ENCODE measurements at regions not wholly inside any gene's neighbourhood (a gene's known extent, or its start where the extent isn't known, plus 50 kb on each side); places are given as distances from the start of the nearest gene placed in this dataset.

- no peaks in the 10 kb centered on the region for H3K79me2 ChIP-seq (ENCODE audit: control insufficient read depth, insufficient read depth, low read length)
- H3K27ac ChIP-seq (ENCODE audit: extremely low read depth, low read depth, low read length) = no peak overlapping the region
- BruUV-seq (replicated peaks) = no TSS peak
- no peak overlapping the region for H2AFZ ChIP-seq (ENCODE audit: low read depth, low read length)
- ATAC-seq = no peak
- intact Hi-C loops (cut with micrococcal nuclease) (no loop called here), in situ Hi-C loops (cut with MboI) (no loop called here)
- no peaks in the 10 kb centered on the region for H3K36me3 ChIP-seq (ENCODE audit: control insufficient read depth, insufficient read depth, low read length)
- no peak overlapping the region for H3K4me3 ChIP-seq
- no peaks in the 10 kb centered on the region for H4K20me1 ChIP-seq (replicated peaks; ENCODE audit: control insufficient read depth, insufficient read depth, low read length)
- H3K9me3 ChIP-seq (replicated peaks; ENCODE audit: control insufficient read depth, insufficient read depth, low read depth, low read length) = no peaks in the 10 kb centered on the region; the same call in 1 of the 2 replicates
- no peak overlapping the region for H3K9ac ChIP-seq (ENCODE audit: insufficient read depth in 1 of 2, low read depth in 2 of 2, low read length in 2 of 2)
- H3K9me1 ChIP-seq (ENCODE audit: control insufficient read depth, insufficient read depth, low read length) = no peaks in the 10 kb centered on the region
- ChIA-PET CTCF (ENCODE audit: low intra/inter-chr PET ratio) (no interaction called here), POLR2A (no interaction called here)
- WGBS (ENCODE audit: insufficient coverage, low coverage, missing lambda C conversion rate) = 0% methylated on average over 2 of the region's 2 CpGs
- no peak for FAIRE-seq
- no peak for DNase-seq (ENCODE audit: extremely low read depth in 1 of 4, low spot score in 3 of 4)
- H3K27me3 ChIP-seq (ENCODE audit: control insufficient read depth in 2 of 2, insufficient read depth in 2 of 2, low read length in 2 of 2) = no peaks in the 10 kb centered on the region
- H3K4me2 ChIP-seq (ENCODE audit: insufficient read depth, low read length) = no peak overlapping the region
- H3K4me1 ChIP-seq (replicated peaks in 1 of 2; ENCODE audit: control insufficient read depth in 2 of 2, insufficient read depth in 2 of 2, low read length in 2 of 2) = no peaks in the 10 kb centered on the region
- TF ChIP-seq MYBL2 (IDR thresholded peaks at IDR 0.05; ENCODE audit: low read depth) = no peak
- no peak for TF ChIP-seq MYBL2 (CRISPR knock-in tag; IDR thresholded peaks at IDR 0.05; ENCODE audit: borderline replicate concordance)
- TF ChIP-seq DLX4 (CRISPR knock-in tag; IDR thresholded peaks at IDR 0.05) = no peak
- TF ChIP-seq CBX1 (IDR thresholded peaks at IDR 0.05; ENCODE audit: low read depth) = no peak
- TF ChIP-seq ZNF444 (CRISPR knock-in tag; IDR thresholded peaks at IDR 0.05) = no peak
- no peak for TF ChIP-seq NCOA6 (IDR thresholded peaks at IDR 0.05)
- TF ChIP-seq POLR2H (tag; IDR thresholded peaks at IDR 0.05; ENCODE audit: low read depth) = no peak
- no peak for TF ChIP-seq MAFG (tag; conservative IDR thresholded peaks at IDR 0.05)
- no peak for TF ChIP-seq CHD7 (IDR thresholded peaks at IDR 0.05; ENCODE audit: low read depth, low read length)
- TF ChIP-seq HBP1 (CRISPR knock-in tag; IDR thresholded peaks at IDR 0.05) = no peak
- TF ChIP-seq NUFIP1 (IDR thresholded peaks at IDR 0.05; ENCODE audit: partially characterized antibody) = no peak
- TF ChIP-seq NCOA4 (IDR thresholded peaks at IDR 0.05; ENCODE audit: partially characterized antibody) = no peak
Observed at GRCh38 chr4:46491455-46491854, 101.5 kb upstream of the GABRA2 start.
